Body of pancreas (tissue), 4 donors: ENCODE measurements at regions not wholly inside any gene's neighbourhood (a gene's known extent, or its start where the extent isn't known, plus 50 kb on each side); places are given as distances from the start of the nearest gene placed in this dataset.

Experiments
- CTCF ChIP-seq, 7 experiments: fragments of 450-650 bp in 4 of 7; fragments of 200-600 bp in 3 of 7; sonication (generic) in 3 of 7; IDR thresholded peaks; one replicate each; pipeline ENCODE4 v1.5.1; 2016 to 2019; ENCODE audit warnings: antibody characterized with exemption in 7 of 7
- POLR2A ChIP-seq, 3 donors: fragments of 450-650 bp; IDR thresholded peaks; one replicate each; pipeline ENCODE4 v1.6.1; 2016; ENCODE audit warnings: antibody characterized with exemption in 3 of 3, mild to moderate bottlenecking in 2 of 3

- TF ChIP-seq CTCF (IDR thresholded peaks at IDR 0.05) = no peak
- TF ChIP-seq POLR2A (IDR thresholded peaks at IDR 0.05) = no peak
These were observed 180.6 kb upstream of the GLI2 start for GRCh38 chr2:120555092-120555491.
